ENCODE measurements at regions not wholly inside any gene's neighbourhood (a gene's known extent, or its start where the extent isn't known, plus 50 kb on each side); places are given as distances from the start of the nearest gene placed in this dataset.

GRCh38 chr12:105440037-105440664 is 109.7 kb downstream of the C12orf75 start:
- no peak for TF ChIP-seq POLR2A (IDR thresholded peaks at IDR 0.05)
- no peak for TF ChIP-seq CTCF (IDR thresholded peaks at IDR 0.05)
- TF ChIP-seq EP300 (IDR thresholded peaks at IDR 0.05): no peak
- no peak for TF ChIP-seq POLR2AphosphoS5 (IDR thresholded peaks at IDR 0.05)

Data from upper lobe of left lung (tissue), 4 donors.